Right renal cortex interstitium (tissue), 3 donors: ENCODE measurements at regions not wholly inside any gene's neighbourhood (a gene's known extent, or its start where the extent isn't known, plus 50 kb on each side); places are given as distances from the start of the nearest gene placed in this dataset.

Source experiments
- DNase-seq, 3 donors: peaks; one replicate each; pipeline ENCODE4 v3.0.0-alpha.2; 2013; ENCODE audit warnings: low read depth in 3 of 3, low spot score in 2 of 3

DNA sequence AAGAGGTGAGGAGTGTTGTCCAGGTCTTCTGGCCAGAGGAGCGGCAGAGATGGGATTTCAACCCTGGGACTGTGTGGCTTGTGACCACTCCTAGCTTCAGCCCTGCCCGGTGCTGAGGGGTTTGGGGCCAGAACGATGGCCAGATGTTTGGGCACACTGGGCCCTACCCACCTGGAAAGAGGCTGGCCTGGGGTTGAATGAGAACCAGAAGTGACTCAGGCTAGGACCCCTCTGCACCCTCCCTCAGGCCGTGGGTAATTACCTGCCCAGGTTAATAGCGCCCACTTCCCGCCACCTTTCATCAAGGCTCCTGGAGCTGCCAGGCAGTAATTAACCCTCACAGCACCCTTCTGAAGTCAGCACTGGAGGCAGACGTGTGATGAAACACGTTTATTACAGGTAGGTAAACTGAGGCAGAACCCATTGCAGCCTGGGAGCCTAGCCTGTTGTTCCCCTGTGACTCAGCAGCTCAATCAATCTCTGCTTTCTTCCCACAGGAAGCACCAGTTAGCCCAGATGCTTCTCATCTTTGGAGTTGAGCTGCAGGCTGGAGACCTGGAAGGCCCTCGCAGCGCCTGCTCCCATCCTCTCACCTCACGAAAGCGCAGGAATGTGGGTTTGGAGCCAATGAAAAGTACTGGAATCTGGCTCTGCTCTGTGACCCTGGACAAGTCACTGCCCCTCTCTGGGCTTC, 120.8 kb downstream of the CEBPB start:
- no peak for DNase-seq

DNA sequence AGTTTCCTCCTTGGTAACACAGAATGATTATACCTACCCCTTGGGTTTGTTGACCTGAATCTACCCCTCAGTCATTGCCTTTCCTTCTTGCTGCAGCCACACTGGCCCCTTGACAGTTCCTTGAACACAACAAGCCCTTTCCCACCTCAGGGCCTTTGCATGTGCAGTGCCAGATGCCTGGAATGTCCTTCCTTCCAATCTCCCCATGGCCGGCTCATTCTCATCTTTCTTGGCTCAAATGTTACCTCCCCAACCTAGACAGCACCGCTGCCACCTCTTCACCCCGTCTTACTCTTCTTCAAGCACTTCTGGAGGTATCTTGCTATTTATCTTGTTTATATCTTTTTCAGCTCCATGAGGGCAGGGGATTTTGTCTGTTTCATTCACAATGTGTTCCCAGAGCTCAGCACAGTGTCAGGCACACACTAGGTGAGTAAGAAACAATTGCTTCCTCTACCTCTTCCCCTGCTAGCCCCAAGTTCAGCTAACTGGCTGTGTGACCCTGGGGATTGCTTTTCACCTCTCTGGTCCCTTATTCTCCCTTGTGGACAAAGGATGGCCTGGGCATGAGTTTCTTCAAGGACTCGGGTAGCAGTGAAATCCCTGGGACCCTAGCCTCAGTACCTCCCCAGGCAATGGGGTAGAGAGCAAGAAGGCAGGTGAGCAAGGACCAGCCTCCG, 121.5 kb downstream of the CEBPB start:
- DNase-seq: no peak

DNA sequence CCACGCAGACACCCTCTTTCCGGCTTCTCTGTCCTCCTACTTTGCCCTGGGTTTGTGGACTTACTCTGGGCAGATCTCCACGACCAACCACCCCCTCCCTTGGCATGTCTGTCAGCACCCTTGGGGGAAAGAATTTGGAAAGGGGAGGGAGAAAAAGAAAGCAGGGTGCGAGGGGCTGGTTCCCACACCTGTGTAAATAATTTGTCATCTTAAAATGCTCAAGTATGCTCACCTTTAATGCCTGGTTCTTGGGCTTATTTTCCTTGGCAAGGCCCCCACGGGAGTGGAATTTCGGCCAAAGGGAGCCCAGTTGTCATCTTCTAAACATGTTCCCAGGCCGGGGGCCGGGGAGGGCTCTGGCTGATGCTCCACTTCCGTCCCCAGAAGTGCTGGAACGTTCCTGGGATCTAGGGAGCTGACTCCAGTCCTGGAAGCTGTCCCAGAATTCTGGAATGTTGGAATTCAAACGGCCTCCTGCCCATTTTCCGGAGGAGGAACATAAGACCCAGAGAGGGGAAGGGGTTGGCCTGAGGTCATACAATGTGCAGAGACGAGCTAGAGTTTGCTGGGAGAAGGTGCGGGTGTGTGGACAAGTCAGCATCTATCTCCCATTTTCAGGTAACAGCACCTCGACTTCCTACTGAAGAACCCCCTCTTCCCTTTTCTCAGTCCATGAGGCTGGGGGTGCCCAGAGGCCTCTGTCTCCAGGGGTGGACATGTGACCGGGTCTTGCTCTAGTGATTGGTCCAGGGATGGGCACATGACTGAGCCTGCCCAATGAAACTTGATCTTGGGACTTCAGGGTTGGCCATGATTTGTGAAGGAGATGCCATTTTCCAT, 122.3 kb downstream of the CEBPB start:
- no peak for DNase-seq

DNA sequence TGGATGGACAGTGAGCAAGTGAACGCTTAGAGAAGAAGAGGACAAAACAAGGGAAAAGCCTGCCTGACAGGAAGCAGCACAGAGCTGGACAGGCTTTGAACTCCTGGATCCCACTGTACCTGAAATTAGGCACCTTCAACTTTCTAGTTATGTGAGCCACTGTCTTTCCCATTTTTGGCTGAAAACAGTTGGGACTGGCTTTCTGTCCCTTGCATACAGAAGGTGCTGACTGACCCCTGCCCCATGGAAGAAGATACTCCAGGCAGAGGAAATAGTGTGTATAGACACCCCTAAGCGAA, 122.8 kb downstream of the CEBPB start:
- DNase-seq: no peak

DNA sequence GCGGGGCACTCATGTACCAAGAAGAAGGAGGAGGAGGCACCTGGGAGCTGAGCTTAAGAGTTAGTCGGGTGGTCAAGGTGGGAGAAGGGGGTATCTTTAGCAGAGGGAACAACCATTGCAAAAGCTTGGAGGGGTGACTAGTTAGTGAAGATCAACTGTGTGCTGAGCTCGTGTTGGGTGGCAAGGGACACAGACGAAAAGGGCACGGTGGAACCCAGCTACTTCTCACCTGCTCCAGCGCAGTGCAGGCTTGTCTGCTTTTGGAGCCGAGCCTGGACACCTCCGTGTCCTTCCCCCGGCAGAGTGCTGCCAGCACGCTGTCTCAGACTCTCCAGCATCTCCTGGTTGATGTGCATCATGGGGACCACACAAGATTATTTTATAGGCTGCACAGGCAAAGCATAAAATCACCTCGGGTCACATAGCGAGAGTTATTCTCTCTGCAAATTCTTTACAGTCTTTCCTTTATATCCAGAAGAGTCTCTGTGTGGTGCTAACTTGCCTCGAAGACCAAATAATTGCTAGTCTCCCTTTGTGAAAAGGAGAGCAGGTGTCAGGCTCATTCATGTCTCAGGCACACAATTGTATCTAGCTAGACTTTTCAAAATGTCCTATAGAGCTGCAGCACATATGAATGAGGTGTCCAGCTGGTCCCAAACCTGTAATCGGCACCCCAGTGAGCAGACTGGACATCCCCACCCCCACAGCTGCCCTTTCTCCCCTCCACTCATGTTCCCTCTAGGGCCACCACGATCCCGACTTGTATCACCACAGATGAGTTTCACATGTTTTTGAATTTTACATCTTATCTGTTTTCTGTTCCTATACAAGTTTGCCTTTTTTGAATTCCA, 123.4 kb downstream of the CEBPB start:
- no peak for DNase-seq

DNA sequence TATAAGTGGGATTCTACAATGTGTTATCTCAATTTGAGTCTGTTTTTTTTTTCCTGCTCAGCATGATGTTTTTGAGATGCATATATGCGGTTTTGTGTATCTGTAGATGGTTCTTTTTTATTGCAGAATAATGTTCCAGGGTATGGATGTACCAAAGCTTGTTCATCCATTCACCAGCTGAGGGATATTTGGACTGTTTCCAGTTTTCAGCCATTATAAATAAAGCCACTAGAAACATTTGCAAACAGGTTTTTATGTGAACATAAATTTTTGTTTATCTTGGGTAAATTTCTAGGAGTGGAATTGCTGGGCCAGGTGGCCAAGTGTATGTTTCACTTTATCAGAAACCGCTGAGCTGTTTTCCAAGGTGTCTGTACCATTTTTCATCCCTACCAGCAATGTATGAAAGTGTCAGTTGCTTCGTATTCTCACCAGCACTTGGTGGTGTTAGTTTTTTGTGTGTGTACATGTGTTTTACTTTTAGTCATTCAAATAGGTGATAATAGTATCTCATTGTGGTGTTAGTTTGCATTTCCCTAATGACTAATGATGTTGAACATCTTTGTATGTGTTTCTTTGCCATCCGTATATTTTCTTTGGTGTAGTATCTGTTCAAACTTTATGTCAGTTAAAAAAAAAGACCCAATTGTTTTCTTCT, 124.2 kb downstream of the CEBPB start:
- DNase-seq: no peak

DNA sequence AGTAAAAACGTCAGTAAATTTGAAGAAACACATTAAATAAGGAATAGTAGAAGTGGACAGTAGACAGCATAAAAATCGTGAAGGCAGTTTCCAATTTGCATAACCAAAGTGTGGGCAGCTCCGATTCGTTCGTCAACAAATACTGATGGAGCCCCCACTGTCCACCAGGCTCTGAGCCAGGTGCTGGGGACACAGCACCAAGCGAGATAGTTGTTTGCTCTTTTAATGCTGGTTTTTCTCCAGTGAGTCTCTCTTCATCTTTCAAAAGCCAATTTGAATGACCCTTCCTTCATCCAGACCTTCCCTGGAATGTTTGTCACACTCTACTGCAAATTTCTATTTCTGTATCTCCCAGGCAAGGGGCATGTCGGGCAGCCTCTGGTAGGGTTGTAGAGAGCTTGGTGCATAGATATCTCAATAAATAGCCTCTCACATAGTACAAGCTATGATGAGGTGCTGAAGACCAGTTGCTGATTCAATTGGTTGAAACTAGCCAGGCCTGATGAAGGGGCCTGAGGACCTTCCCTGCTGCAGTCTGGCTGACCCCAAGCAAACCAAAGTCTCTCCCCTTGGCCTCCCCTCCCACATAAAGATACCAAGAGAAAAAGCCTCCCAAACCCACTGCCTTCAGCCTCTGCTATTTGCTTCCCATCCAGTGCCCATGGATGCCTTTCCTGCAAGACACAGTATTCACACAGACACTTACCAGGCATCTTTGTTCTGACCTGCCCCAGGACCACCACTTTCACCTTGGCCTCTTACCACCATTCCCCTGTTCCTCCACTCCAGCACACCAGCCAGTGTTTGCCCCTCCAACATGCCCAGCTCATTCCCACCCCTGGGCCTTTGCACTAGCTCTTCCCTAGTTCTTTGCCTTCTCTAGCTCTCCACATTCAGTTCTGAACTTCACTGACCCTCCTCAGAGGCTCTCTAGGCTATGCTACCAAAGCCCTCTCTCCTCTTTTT, 125.2 kb downstream of the CEBPB start:
- no peak for DNase-seq

DNA sequence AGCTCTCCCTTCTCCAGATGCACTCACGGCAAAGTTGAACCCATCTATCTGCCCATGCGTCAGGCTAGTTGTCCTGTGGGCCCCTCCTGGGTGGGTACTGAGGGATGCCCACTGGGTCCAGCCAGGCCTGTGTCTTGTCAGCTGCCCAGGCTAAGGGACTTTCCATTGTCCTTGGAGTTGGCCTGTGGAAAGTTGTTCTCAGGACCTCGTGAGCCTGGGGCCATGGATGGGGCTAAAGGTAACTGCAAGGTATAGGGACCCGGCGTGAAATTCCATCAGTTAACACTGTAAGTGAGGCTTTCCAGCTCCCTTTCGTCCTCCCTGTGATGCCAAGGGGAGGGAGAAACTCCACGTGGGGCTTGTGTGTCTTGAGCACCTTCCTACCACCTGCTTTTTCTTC, 126.5 kb downstream of the CEBPB start:
- no peak for DNase-seq

DNA sequence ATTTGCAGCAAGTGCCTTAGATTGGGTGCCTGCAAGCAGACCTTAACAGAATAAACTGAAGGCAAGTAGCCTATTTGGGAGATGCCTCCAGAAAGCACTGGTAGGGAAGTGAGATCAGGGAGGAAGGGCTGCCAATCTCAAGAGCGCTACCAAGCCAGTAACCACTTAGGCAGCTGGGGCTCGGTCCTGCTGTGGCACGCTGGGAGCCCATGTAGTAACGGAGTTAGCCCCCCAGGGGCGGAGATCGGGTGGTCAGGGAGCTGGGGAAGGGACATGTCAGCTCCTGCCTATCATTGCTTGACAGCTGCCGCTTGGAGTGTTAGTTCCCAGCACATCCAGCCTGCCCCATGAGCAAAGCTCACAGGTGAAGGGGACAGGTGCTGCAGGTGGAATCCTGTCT, 127.0 kb downstream of the CEBPB start:
- DNase-seq: no peak

DNA sequence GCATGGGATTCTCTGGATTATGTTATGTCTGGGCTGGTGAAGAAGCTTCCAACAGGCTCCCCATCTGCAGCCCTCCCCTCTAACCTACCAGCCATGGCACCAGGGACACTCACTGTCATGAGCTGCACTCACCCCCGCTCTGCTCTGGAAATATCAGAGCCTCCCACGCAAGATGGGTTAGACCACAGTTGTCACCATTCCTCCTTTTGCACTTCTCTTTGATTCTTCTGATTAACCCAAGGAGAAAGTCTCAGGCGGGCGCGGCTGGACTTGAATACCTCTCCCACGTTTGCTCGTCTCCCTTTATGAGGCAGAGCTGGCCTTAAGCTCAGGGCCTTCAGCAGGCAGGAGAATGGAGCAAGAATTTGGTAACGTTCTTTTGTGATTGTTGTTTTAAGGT, 128.1 kb downstream of the CEBPB start:
- no peak for DNase-seq

DNA sequence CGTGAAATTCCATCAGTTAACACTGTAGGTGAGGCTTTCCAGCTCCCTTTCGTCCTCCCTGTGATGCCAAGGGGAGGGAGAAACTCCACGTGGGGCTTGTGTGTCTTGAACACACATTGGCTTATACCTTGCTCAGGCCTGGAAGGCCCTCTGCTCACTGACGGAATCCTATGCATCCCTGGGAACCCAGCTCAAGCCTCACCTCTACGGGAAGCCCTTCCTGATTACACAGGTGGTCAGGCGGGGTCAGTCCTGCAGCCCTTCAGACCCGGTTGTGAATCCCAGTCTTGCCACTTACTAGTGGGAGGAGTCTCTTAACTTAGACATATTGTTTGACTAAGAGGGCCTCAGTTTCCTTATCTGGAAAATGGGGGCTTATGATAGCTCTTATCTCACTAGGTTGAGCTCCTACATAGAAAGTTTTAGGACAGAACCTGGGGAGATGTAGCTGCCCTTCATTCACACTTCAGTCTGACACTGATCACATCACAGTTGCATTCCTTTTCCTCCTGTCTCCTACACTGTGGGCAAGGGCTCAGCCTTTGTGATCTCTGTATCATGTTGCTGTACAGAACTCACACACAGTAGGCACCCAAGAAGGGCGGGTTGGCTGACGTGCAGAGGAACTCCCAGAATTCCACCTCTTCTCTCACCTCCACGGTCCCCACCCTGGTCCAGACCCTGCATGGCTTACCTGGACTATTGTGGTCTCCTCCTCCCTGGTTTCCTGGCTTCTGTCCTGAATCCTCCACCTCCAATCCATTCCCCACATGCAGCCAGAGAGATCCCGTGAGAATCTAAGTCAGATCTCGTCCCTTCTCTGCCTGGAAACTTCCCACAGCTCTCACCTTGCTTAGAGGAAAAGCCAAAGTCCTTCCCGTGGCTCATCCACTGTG, 129.6 kb downstream of the CEBPB start:
- DNase-seq: no peak

DNA sequence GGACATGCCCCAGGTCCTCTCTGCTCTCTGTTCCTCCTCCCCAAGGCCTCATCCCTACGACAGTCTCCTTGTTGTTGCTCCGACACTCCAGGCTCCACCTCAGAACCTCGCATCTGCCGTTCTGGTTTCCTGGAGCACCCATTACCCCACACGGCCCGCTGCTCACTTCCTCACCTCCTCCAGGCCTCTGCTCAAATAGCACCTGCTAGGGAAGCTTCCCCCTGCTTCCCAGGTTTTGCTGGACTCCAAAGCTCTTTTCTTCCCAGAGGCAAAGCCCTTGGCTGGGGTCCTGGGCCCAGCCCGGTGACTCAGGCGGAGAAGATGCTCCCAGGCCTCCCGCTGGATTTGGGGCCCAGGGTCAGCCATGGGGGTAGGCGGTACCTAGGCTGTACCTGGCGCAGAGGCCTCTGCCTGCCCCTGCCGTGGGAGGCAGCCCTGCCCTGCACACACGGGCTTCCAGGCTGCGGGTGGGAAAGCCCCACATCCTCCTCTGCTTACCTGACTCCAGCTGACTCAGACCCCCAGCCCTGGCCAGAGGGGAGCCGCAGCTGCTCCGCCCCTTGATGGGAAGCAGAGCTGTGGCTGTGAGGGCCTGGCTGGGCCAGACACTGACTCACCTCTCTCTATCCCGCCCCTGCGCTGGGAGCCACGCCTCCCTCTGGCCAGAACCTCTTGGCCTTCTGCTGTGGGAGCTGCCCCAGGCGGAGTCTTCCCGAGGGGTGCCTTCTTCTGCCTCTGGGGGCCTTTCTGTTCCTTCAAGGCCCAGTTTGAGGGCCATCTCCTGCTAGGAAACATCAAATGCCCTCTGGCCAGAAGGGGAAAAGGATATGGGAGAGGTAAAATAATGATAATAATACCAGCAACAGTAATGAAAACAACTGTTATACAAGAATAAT, 130.5 kb downstream of the CEBPB start:
- DNase-seq: no peak

DNA sequence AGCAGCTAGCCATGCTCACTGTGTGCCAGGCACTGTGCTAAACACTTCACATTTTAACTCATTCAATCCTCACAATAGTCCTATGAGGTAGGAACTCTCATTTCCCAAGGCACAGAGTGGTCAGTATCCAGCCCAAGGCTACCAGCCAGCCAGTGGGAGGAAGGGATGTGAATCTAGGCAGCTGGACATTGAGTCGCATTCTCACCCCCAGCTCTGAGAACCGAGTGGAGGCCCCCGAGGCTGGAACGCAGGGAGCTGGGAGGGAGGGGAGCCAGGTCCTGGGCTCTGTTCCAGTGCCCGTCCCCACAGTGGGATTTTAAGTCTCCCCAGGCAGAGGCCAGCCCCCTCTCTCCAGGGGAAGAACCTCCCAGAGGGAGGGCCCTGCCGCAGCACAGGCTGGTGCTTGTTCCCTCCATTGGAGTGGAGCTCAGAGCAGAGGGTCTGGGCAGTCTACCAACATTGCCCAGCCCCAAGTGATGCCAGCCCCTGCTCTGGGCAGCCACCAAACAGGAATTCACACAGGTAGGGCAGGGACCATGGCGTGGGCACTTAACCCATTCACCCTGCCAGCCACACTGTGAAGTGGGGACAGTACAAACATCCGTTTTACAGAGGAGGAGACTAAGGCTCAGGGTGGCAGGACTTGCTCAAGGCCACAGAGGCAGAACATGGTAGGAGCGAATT, 131.3 kb downstream of the CEBPB start:
- DNase-seq: no peak

DNA sequence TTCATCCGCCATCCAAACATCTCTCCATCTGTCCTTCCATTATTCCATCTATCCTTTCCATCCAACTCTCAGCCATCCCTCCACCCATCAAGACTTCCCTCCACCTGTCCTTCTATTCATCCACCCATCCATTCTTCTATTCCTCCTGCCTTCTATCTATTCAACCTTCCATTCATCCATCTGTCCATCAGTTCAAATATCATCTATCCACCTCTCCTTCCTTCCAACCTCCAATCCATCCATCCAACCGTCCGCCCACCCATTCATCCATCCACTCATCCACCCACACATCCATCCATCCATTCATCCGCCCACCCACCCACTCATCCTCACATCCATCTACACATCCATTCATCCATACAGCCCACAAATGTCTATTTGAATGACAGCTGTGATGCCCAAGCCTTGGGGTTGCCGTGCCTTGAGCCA, 132.1 kb downstream of the CEBPB start:
- no peak for DNase-seq

DNA sequence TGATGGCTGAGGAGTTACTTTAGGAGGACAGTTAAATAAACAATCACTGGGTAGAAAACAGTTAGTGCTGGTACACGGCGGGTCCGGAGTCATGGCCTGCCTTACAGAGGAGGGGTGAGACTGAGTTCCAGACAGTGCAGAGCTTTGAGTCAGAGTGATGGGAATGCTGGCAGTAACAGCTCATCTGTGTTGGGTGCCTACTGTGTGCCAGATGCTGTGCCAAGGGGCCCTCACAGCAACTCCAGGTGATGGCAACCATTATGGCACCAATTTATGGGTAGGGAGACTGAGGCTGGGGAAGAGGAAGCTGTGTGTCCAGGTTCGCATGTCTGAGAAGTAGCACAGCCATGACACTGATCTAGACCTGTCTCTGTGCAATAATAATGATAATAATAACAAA, 132.6 kb downstream of the CEBPB start:
- DNase-seq: no peak
